Renal pelvis (tissue), 1 donor: ENCODE measurements at regions not wholly inside any gene's neighbourhood (a gene's known extent, or its start where the extent isn't known, plus 50 kb on each side); places are given as distances from the start of the nearest gene placed in this dataset.
"Not testable (repeated sequence)": the region's sequence is repeated elsewhere in the genome, so short reads cannot be mapped to it uniquely, and the experiment has no call there.

Source experiments
- DNase-seq: peaks from one replicate; pipeline ENCODE4 v3.0.0-alpha.2; 2013

DNA sequence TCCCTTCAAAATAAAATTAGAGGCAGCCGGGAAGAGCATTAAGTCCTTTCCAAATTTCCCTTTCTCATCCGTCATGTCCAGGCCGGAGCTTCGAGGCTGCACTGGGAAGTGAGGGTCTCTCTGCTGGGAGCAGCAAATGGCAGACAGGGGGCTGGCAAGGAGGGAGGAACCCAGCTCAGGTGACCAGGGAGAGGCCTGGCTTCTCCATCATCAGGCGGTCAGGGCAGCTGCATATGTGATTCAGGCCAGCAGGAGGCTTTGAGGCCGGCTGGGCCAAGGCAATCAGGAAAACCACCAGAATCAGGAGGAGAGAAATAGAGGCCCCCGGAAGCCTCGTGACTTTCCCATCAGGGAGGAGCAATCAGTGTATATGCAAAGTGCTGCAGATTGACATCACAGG lies 85.0 kb upstream of the RPL38 start:
- DNase-seq: no peak

DNA sequence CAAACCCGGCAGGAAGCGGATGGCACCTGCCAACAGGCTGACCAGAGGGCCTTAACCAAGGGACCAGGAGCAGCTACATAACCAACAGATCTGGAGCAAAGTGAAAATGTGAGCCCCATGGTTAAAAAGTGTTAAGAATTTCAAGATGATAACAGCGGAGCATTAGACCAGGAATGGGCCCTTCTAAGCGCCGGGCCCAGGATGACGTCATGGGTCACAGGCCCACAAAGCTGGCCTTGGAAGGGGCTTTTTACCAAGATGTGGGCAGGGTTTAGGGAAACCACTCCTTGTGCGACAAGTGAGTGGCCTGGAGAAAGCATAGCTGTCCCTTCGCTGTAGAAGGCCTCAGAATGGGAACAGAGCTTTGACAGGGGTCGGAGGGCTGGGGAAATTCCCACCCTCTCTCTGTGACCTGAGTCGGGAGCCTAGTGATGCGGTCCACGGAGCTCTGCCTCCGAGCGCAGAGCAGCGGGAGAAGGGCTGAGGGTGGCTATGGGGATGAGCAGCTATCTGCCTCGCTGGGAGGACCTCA lies 84.4 kb upstream of the RPL38 start:
- no peak for DNase-seq

DNA sequence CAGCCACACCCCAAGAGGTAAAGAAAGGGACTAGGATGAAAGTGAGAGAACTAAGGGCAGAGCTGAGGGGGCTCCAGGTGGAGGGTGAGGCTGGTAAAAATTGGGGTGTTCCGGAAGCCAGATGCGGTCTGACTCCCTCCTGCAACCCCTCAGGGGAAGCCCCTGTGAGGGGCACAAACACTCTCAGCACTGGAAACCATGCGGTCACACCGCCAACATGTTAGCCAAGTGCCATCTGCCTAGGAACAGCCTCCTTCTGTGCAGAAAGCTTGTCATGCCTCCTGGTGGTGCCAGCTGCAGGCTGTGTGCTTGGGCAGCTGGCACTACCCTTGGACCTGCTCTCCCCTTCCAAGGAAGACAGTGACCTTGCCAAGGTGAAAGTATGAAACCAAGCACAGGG lies 83.5 kb upstream of the RPL38 start:
- DNase-seq: no peak

DNA sequence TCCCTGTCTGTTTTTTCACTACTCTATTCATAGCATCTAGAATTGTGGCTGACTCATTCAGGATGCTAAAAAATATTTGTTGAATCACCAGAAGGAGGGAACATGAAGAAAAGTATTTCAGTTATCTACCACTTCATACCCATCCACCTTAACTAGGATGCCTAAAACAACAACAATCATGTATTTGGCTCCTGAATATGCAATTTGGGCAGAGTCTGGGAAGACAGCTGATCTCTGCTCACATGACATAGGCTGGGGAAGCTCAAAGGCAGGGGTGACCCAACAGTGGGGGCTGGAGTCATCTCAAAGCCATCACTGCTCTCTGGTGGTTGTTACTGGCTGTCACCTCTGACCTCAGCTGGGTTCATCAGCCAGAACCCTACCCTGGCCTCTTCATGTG lies 80.1 kb upstream of the RPL38 start:
- DNase-seq: no peak

DNA sequence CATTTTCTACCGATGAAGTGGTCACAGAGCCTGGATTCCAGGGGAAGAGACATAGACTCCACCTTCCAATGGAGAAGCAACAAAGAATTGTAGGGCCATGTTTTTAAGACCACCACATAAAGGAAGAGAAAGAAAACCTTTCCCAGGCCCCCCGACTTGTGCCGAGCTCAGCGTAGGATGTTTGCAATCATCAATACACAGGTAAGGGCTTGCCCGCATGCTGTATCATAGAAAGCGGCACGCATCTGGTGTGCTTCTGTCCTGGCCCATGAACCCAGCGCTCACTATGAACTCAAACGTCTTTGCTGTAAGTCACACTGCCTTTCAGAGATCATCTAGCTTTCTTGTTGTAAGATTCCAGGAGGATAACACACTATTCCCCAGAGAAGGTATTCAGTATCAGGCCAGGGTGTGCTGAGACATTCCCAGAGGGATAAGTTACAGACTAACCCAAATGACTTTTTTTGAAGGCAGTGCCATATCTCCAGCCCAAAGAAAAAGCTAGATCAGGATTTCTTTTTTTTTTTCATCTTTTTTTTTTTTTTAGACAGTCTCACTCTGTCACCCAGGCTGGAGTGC lies 79.5 kb upstream of the RPL38 start:
- no peak for DNase-seq

DNA sequence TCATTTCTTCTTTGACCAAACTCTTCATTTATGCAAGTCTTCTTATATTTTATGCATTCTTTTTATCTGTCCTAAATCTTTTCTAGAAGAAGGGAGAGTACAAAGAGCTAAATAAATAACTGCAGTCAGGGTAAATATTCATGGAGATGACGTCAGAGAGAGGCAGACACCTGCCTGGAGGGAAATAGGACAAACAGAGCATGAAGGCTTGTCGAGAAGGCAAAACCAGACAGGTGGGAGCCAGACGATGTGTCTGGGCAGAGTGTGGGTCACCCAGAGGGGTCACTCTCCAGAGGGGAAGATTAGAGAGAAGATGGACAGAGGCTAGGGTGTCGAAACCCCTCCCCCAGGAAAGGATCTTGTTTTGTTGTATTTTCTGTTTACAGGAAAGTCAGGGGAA lies 78.3 kb upstream of the RPL38 start:
- DNase-seq: no peak

DNA sequence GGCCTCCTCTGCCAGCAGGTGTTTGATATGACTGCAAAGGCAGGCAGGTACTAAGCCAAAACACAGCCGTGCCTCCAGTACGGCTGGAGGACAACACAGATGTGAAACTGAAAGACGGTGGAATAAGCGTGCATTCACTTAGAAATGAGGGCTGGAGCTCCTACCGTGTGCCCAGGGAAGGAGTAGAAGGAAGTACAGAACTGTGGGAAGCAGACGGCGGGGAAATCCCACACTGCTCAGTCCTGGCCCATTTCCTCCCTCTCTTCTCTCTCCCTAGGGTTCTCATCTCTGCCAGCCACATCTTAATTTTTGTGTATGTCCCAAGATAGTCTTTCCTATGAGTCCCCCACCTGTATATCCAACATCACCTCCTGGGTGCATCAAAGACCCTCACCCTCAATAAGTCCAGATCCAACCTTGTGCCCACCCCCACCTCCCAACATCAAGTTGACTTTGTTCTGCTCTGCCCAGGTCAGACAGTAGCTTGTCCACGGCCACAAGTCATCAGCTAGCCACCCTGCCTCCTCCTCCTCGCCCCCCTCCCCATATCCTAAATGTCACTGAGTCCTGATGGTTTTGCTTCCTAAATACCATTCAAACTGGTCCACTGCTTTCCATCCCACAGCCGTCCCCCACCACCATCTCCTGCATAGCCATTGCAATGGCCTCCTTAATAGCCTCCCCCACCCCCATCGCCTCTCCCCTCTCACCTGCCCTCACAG lies 77.1 kb upstream of the RPL38 start:
- no peak for DNase-seq

DNA sequence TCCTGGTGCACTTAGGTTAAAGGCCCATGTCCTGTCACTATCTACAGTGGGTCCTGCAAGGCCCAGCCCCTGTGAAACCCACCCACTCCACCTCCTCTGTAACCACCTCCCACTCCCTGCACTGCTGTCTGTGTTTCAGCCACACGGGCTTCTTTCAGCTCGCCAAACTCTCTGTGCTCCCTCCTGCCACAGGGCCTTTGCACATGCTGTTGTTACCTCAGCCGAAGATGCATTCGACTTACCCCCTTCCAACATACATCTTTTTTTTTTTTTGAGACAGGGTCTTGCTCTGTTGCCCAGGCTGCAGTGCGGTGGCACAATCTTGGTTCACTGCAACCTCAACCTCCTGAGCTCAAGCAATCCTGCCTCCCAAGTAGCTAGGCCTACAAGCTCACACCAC lies 76.5 kb upstream of the RPL38 start:
- no peak for DNase-seq

DNA sequence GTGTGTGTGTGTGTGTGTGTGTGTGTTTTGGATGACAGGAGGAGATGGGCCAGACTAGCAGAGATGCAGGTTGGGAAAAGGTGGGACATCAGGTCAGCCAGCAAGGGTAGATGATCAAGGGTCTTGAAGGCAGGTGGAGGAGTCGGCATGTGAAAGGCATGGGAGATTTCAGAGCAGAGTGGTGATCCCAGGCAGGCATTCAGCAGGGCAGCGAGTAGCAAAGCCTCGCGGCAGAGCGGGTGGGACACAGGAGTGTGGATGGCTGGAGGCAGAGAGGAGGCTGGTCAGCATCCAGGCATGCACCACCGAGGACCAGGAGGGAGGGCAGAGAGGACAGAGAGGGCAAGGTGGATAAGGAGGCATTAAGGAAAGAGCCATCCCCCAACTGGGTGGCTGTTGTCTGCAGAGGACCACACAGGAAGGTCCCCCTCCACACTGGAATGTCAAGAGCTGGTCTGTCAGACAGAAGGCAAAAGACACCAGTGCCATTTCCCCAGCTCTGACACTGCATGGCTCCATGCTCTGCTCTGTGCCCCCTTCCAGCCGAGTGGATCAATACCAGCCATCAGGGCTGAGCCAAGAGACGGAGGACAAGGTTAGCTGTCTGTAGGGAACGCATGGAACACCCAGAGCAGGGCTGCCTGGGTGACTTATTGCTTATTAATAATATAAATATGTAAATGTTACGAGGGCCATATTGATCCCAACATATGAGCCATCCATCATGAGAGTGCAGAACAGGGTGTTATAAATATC lies 74.8 kb upstream of the RPL38 start:
- no peak for DNase-seq

DNA sequence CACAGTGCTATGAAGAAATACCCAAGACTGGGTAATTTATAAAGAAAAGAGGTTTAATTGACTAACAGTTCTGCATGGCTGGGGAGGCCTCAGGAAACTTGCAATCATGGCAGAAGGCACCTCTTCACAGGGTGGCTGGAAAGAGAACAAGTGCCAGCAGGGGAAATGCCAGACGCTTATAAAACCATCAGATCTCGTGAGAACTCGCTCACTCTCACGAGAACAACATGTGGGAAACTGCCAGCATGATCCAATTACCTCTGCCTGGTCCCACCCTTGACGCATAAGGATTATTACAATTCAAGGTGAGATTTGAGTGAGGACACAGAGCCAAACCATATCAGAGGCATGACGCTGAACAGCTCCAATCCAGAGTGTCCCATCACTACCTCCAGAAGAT lies 73.7 kb upstream of the RPL38 start:
- not testable (repeated sequence) for DNase-seq

DNA sequence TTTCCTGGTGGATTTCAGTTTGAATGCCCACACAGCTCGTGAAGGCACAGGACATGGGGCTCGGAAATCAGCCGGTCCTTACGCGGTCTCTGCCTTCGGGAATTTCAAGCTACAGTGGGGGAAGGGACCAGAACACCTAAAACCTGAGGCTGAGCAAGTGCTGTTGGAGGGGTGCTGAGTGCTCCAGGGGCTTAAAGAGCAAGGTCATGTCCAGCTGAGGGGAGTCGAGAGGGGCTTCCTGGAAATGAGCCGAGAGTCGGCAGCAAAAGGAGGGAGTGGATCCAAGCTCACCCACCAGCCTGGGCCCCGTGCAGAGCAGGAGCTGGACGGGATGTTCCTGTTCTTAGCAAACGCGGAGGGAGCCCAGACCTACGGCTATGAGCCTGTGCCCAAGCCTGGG lies 73.2 kb upstream of the RPL38 start:
- no peak for DNase-seq

DNA sequence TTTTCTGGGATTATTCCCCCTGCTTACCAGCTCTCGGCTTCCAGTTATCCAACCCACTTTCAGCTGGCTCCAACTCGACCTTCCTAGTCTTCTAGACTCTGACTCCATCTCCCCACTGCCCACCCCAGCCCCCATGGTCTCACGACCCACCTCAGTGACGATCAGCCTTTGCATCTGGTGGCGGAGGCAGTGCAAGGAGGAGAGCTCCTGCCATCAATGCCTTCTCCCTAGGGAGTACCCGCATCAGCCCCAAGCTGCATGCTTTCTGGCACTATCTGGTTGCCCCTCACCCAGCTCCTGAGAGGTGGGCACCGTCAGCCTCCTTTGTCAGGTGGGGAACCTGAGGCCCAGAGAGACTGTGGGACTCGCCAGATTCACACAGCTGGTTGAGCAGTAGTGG lies 72.6 kb upstream of the RPL38 start:
- no peak for DNase-seq

DNA sequence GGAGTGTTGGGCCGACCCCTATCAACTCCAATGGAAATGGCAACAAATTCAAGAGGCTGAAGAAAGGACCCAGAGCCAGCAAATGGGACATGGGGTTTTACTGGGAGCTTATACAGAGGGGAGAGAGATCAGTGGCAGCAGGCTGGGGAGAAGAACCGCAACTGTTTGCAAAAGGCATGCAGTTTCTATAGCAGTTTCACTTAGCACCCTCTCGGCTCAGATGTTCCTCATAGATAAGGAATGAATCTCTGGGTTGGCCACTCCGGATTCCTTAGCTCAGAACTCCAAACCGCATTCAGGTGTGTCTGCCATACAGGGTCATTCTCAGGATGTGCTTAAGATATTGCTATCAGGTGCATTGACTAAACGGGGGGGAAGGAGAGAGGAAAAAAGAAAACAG lies 71.1 kb upstream of the RPL38 start:
- no peak for DNase-seq

DNA sequence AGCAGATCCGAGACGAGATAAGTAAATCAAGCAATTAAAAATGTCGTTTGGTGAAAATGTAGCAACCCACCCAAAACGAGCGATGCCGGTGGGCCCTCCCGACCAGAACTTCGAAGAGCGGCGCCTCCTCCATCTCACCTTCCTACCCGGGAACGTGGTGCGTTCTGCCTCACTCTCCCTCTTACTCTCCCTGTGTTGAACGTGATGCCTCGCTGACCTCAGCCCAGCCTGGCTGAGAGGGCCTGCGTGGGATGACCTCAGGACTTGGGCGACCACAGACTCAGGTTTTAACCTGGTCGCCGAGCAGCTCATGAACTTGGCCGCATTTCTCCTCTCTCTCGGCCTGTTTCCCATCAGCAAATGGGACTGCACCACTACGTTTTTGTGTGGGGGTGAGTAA lies 69.7 kb upstream of the RPL38 start:
- no peak for DNase-seq

DNA sequence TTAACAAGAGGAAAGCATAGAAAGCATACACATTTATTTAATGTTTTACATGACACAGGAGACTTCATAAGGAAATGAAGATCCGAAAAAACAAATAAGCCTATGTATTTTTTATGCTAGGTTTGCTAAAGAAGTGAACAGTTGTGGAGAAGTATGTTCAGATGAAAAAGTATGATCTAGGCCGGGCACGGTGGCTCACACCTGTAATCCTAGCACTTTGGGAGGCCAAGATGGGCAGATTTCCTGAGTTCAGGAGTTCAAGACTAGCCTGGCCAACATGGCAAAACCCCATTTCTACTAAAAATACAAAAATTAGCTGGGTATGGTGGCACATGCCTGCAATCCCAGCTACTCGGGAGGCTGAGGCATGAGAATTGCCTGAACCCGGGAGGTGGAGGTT lies 69.2 kb upstream of the RPL38 start:
- not testable (repeated sequence) for DNase-seq

DNA sequence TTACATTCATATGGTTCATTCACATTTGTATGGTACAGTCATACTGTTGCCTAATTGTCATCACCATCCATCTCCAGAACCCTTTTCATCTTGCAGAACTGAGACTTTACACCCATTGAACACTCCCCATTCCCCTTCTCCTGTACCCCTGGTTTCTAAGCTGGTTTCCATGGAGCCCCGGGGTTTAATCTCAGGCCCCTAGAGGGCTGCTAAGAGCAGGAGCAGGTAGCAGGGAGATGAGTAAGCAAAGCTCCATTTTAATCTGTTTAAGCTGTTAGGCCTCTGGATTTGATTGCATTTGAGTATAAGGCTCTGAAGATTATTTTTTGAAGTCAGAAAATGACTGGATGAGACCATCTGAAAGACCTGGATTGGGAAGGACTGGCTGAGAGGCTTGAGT lies 68.5 kb upstream of the RPL38 start:
- DNase-seq: no peak

DNA sequence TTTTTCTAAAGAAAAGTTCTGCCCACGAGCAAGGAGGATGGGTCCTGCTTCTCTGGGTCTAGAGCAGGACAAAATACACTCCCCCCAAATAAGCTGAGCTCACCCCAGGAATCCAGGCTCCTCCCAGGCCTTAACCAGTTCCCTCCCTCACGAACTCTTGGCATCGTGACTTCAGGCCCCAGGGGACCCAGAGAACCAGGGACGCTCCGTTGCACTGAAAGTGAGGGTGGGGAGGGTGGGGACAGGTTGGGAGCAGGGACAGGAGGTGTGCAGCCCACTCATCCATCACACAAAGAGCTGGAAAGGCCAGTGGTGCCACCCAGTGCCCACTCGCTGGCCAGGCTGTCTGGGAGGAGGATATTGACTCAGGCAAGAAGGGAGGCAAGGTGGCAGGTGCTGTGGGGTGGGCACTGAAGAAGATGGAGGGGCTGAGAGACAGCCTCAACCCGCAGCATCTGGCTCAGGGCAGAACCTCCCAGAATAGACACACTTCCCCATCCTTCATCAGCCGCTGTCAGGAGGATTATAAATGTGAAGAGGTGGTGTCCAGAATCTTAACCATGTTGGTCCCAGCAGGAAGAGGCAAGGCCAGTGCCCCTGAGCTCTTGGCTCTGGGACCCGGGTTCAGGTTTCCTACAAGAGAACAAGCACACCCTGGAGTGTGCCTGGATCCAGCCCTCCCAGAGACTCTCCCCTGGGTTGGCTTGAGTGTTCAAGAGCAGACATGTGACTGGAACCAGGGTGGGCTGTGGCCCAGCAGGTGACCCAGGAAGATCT lies 67.9 kb upstream of the RPL38 start:
- no peak for DNase-seq

DNA sequence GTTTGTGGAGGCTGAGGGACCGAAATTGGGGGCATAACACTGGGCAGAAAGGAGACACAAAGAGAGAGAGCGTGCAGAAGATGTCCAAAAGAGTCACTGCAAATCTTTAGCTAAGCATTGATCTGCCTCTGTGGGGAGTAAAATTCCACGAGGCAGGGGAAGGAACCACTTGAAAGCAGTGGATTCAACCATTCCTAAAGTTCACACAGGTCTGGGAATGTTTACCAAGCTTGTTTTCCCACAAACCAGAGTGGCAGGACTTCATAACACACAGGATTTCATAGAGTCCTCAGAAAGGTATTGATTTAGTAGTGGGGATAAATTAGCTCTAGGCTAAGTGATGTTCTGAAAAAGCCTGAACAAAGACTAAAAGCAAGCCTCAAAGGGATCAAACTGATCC lies 66.1 kb upstream of the RPL38 start:
- DNase-seq: no peak

DNA sequence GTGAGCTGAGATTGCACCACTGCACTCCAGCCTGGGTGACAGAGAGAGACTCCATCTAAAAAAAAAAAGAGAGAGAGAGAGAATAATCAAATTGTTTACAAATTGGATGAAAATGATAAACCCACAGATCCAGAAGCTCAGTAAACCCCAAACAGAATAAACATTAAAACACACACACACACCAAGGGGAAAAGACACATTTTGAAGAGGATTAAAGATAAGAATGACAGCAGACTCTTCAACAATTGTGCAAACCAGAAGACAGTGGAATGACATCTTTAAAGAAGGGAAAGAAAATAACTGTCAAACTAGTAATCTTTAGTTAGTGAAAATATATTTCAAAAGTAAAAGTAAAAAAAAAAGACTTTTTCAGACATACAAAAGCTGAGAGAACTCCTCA lies 64.4 kb upstream of the RPL38 start:
- DNase-seq: no peak

DNA sequence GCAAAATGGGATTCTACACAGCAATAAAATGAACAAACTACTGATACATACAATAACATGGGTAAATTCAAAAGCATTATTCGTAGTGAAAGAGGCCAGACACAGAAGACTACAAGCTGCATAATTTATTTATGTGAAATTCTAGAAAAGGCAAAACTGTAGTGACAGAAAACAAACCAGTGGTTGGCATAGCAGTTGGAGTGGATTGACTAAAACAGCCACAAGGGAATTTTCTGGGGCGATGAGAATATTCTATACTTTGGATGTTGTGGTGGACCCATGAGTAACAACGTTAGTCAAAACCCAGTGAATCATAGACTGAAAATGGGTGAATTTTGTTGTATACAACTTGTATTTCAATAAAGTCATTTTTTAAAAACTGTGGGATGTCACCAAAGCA lies 63.2 kb upstream of the RPL38 start:
- DNase-seq: no peak

DNA sequence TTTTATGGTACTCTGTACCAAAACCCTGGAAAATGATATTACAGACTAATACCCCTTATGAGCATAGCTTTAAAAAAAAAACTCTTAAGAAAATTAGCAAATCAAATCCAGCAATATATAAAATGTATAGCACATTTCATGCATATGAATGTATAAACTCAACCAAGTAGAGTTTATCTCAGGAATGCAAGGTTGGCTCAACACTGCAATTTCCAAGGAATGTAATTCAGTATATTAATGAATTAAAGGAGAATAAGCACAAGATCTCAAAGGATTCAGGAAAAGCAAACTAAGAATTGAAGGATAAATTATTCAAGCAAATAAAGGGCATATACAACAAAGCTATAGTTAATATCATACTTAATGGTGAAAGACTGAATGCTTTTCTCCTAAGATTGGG lies 61.9 kb upstream of the RPL38 start:
- DNase-seq: no peak

DNA sequence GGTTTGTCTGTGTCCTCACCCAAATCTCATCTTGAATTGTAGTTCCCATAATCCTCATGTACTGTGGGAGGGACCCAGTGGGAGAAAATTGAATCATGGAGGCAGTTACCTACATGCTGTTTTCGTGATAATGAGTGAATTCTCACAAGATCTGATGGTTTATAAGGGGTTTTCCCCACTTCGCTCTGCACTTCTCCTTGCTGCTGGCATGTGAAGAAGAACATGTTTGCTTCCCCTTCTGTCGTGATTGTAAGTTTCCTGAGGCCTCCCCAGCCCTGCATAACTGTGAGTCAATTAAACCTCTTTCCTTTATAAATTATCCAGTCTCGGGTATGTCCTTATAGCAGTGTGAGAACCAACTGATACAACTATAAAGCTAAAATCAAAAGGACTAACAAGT lies 60.2 kb upstream of the RPL38 start:
- DNase-seq: not testable (repeated sequence)

DNA sequence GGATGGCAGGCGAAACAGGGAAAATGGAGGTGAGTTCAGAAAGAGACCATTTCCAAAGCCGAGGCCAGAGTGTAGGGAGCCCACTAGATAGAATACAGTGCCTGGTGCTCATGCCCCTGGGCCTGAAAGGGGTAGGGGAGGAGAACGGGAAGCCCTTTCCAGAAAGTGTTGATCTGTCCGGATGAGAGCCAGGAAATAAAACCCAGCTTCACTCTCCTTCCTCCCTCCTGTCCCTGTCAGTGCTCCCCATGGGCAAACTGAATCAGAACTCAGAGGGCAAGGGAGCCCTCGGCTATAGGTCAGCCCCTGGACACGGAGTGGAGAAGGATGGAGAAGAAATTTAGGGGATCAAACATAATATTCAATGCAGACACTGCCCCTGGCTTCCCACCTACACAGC lies 57.7 kb upstream of the RPL38 start:
- no peak for DNase-seq
